Heart right ventricle (tissue), 16 donors: ENCODE measurements at regions not wholly inside any gene's neighbourhood (a gene's known extent, or its start where the extent isn't known, plus 50 kb on each side); places are given as distances from the start of the nearest gene placed in this dataset.

Experiments
- ATAC-seq, 8 donors: fragments of 200-7000 bp; cut with Tn5 transposase; one replicate each; pipeline ENCODE4 v1.9.1; 2020; ENCODE audit warnings: mild to moderate bottlenecking in 8 of 8, moderate library complexity in 8 of 8, moderate number of reproducible peaks in 1 of 8
- DNase-seq, 2 donors: peaks; one replicate each; pipeline ENCODE4 v3.0.0-alpha.2; 2020
- H3K27ac ChIP-seq, 10 donors: fragments of 200-600 bp; sonication (generic) in 2 of 10; one replicate each; pipeline versions ENCODE4 v1.5.0 to v1.8.0; 2020 to 2022; ENCODE audit warnings: mild to moderate bottlenecking in 3 of 10
- H3K27me3 ChIP-seq, 7 donors: fragments of 200-600 bp; one replicate each; pipeline ENCODE4 v1.8.0; 2021 to 2022; ENCODE audit warnings: mild to moderate bottlenecking in 2 of 7
- H3K36me3 ChIP-seq, 9 donors: fragments of 200-600 bp; sonication (generic) in 1 of 9; one replicate each; pipeline versions ENCODE4 v1.5.0 to v1.8.0; 2020 to 2022; ENCODE audit warnings: mild to moderate bottlenecking in 2 of 9
- H3K4me1 ChIP-seq, 9 donors: fragments of 200-600 bp; sonication (generic) in 1 of 9; one replicate each; pipeline versions ENCODE4 v1.5.0 to v1.8.0; 2020 to 2022; ENCODE audit warnings: mild to moderate bottlenecking in 4 of 9
- H3K4me3 ChIP-seq, 10 donors: fragments of 200-600 bp; sonication (generic) in 2 of 10; one replicate each; pipeline versions ENCODE4 v1.5.0 to v1.8.0; 2020 to 2022; ENCODE audit warnings: mild to moderate bottlenecking in 7 of 10, moderate library complexity in 2 of 10
- H3K9me3 ChIP-seq, 11 donors: fragments of 200-600 bp in 10 of 11; sonication (generic) in 2 of 11; one replicate each; pipeline versions ENCODE4 v1.5.0 to v1.8.0; 2013 to 2022; ENCODE audit warnings: mild to moderate bottlenecking in 2 of 11, control low read depth in 1 of 11, moderate library complexity in 1 of 11
- WGBS, 2 donors: extraction: QIAGEN DNeasy Blood & Tissue Kit; methylation state at CpG; one replicate each; pipeline ENCODE4 v1.1.7; 2013; ENCODE audit warnings: inconsistent platforms in 1 of 2; 5-methylcytosine and 5-hydroxymethylcytosine counted together
- intact Hi-C, 10 donors: fragments of 100-400 bp; cut with DNase I; formaldehyde crosslinking; loops; one replicate each; pipeline versions ENCODE4 v1.11.1 to v1.14.2; 2022
- TF ChIP-seq, protein P1 (sequence below), 9 donors: fragments of 200-600 bp; sonication (generic) in 2 of 9; IDR thresholded peaks; one replicate each; pipeline versions ENCODE4 v1.5.0 to v1.8.0; 2021 to 2022; ENCODE audit warnings: antibody characterized with exemption in 9 of 9, mild to moderate bottlenecking in 5 of 9, moderate library complexity in 1 of 9
- donor health status: Arrhythmogenic right ventricular cardiomyopathy.
- donor health status: ischemic (EF 13 %, LVEDD 7.1; RV severe dilation, severe dysfunction).
- donor health status: healthy with polysubstance abuse.
- donor health status: DM: no; HTN: yes; CAD: no.
- donor health status: DM: no; HTN: no; CAD: no.
- donor health status: ischemic (EF 25% LVEDD 6.9; RV normal size, moderate dysfunction).
- donor health status: ischemic (EF 25% LVEDD 5.7; RV mildly dilated, moderate dysfunction).
- donor health status: healthy.
- donor health status: DM: yes; HTN: yes; CAD: no.
- donor health status: Ischemic cardiomyopathy.
- donor health status: ischemic (EF 35%, LVEDD 5.7; RV mildly dilated, moderate dysfunction).
- donor health status: nonischemic (EF 11% LVEDD 7.7; RV severe dilation, severe dysfunction).
- donor health status: DM: yes; HTN: yes; CAD: no.
- donor health status: PGD.
- donor health status: ischemic (EF 29% LVEDD 5.4; RV normal size, mild dysfunction).
- donor health status: nonischemic (EF 23%, LVEDD 6.1; RV moderate dilation, normal function).

DNA sequence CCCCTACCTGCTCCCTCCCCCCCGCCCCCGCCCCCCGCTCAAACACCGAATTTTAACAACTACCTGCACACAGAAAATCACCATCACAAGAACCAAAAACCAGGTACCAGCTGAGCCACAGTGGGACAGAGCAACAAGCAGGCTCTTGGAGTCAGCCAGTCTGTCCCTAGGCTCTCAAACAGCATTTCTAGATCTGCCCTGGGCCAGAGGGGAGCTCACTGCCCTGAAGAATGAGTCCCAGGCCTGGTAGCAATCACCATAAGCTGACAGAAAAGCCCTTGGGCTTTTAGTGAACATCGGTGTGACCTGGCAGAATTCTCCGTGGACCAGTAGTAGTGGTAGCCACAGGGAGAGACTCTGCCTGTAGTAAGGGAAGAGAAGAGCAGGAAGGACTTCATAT lies 58.3 kb downstream of the C11orf87 start:
- intact Hi-C loops = no loop called here
- WGBS, 2 donors = 32 to 37% methylated on average over 6 of the region's 6 CpGs

DNA sequence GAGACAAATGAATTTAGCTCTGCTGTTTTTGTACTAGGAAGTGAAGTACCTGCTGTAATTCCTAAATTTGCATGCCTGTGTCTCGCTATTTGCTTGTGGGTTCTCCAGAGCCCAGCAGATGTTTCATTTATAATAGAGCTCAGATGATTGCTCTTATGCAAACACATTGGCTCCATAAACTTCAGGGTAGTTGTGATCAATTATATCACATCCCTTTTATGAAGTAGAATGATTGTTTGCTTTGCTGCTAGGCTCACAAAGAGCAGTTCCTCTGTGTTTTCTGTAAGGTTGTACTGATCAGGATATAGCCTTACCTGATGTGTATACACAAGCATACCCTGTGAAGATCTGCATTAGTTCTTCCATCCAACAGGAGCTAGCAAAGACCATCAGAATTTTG lies 64.1 kb downstream of the C11orf87 start:
- no peak overlapping the region for H3K27ac ChIP-seq
- 66 to 76% methylated on average over 1 of the region's 1 CpG for WGBS, 2 donors
- intact Hi-C loops = no loop called here

More for the DNA sequence above, 58.3 kb downstream of the C11orf87 start:
- no peaks in the 10 kb centered on the region for H3K27me3 ChIP-seq
- no peak overlapping the region for H3K4me3 ChIP-seq
- no peaks in the 10 kb centered on the region for H3K36me3 ChIP-seq
- TF ChIP-seq, protein P1, sequence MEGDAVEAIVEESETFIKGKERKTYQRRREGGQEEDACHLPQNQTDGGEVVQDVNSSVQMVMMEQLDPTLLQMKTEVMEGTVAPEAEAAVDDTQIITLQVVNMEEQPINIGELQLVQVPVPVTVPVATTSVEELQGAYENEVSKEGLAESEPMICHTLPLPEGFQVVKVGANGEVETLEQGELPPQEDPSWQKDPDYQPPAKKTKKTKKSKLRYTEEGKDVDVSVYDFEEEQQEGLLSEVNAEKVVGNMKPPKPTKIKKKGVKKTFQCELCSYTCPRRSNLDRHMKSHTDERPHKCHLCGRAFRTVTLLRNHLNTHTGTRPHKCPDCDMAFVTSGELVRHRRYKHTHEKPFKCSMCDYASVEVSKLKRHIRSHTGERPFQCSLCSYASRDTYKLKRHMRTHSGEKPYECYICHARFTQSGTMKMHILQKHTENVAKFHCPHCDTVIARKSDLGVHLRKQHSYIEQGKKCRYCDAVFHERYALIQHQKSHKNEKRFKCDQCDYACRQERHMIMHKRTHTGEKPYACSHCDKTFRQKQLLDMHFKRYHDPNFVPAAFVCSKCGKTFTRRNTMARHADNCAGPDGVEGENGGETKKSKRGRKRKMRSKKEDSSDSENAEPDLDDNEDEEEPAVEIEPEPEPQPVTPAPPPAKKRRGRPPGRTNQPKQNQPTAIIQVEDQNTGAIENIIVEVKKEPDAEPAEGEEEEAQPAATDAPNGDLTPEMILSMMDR (IDR thresholded peaks at IDR 0.05) = no peak
- no peaks in the 10 kb centered on the region for H3K4me1 ChIP-seq
- DNase-seq (no peak), ATAC-seq (no peak)
- peaks cover 0 to 9% (median 0%) of the 10 kb centered on the region in 11 donors for H3K9me3 ChIP-seq
- H3K27ac ChIP-seq = no peak overlapping the region

DNA sequence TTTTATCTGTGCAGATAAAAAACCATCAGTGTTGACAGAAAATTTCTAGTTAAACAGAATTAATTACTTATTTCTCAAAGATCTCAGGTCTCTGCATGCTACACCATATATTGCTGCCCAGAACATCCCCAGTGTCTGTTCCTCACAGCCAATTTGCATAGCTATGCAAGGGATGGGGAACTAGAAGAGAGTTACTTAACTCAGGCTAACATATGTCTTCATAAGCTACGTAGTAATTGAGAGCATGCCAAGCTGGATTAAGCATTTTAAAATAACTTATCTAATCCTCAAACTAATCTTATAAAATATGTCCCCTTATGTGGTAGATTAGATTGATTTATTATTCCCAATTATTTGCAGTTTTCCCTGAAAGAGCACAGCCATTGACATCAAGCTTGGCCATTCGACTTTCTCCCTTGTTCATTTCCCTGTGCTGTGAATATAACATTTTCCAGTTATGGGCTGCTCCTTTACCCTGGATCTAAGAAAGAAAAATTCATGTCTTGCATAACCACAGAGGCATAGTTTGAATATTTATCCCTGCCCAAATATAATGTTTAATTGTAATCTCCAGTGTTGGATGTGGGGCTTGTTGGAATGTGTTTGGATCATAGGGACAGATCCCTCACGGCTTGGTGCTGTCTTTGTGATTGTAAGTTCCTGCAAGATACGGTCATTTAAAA lies 69.1 kb downstream of the C11orf87 start:
- intact Hi-C loops = no loop called here

More for the DNA sequence above, 64.1 kb downstream of the C11orf87 start:
- peaks cover 0 to 10% (median 0%) of the 10 kb centered on the region in 11 donors for H3K9me3 ChIP-seq
- H3K4me3 ChIP-seq = no peak overlapping the region
- TF ChIP-seq, protein P1 (IDR thresholded peaks at IDR 0.05) = no peak
- no peaks in the 10 kb centered on the region for H3K4me1 ChIP-seq
- DNase-seq (no peak), ATAC-seq (no peak)
- no peaks in the 10 kb centered on the region for H3K36me3 ChIP-seq
- no peaks in the 10 kb centered on the region for H3K27me3 ChIP-seq

DNA sequence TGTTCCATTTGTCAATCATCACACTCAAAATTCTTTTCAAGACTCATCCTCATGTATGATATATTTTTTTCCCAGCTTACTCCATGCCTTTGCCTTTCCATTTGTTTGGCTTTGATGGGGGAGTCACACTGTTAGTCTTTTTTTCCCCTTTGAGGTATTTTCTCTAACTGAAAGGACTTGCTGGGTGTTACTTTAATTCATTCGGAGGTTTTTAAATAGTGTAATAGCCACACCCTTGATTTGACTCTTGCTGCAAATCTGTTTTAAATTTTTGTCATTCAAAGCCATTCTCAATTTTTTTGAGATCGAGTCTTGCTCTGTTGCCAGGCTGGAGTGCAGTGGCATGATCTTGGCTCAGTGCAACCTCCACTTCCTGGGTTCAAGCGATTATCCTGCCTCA lies 84.1 kb downstream of the C11orf87 start:
- no peak overlapping the region for H3K4me3 ChIP-seq
- no peaks in the 10 kb centered on the region for H3K36me3 ChIP-seq
- ATAC-seq = no peak
- TF ChIP-seq, protein P1 (IDR thresholded peaks at IDR 0.05) = no peak
- no peak for DNase-seq
- 83 to 84% methylated on average over 3 of the region's 3 CpGs for WGBS, 2 donors
- no peaks in the 10 kb centered on the region for H3K4me1 ChIP-seq
- H3K27ac ChIP-seq = no peak overlapping the region
- no peaks in the 10 kb centered on the region for H3K27me3 ChIP-seq
- no peaks in the 10 kb centered on the region for H3K9me3 ChIP-seq
- intact Hi-C loops = no loop called here

More for the DNA sequence above, 69.1 kb downstream of the C11orf87 start:
- 46 to 47% methylated on average over 4 of the region's 4 CpGs for WGBS, 2 donors
- Histone ChIP-seq H3K4me1 (no peaks in the 10 kb centered on the region), H3K27ac (no peak overlapping the region), H3K4me3 (no peak overlapping the region), H3K9me3 (peaks cover 0 to 12% (median 0%) of the 10 kb centered on the region in 11 donors), H3K27me3 (no peaks in the 10 kb centered on the region), H3K36me3 (no peaks in the 10 kb centered on the region)
- ATAC-seq (no peak), DNase-seq (no peak)
- TF ChIP-seq, protein P1 (IDR thresholded peaks at IDR 0.05) = no peak
